HCT116 (cell line): ENCODE measurements at regions not wholly inside any gene's neighbourhood (a gene's known extent, or its start where the extent isn't known, plus 50 kb on each side); places are given as distances from the start of the nearest gene placed in this dataset.

Experiments used
- ATAC-seq: fragments of 200-7000 bp; cut with Tn5 transposase; 2 replicates; pipeline ENCODE4 v1.9.1; 2020; ENCODE audit warnings: mild to moderate bottlenecking, moderate library complexity
- BruUV-seq: library from RNA; stranded (reverse); fragments of 400-500 nt; replicated peaks from 2 replicates; lab custom pipeline; 2021; lab: Mats Ljungman, UMichigan
- CTCF ChIA-PET: fragments of 300-600 bp; sonication (Branson Sonifier 250); formaldehyde crosslinking; loops from one replicate; lab custom pipeline; 2021; ENCODE audit warnings: antibody characterized with exemption; lab: Charles Lee
- POLR2A ChIA-PET: fragments of 300-600, 350-600 bp; sonication (Branson Sonifier 250); formaldehyde crosslinking; loops from one replicate; lab custom pipeline; 2021; ENCODE audit warnings: antibody characterized with exemption; lab: Charles Lee
- RAD21 ChIA-PET, 2 experiments: fragments of 300-600 bp; sonication (Branson Sonifier 250); formaldehyde crosslinking; loops; one replicate each; lab custom pipeline; 2023; ENCODE audit warnings: low total read pairs in 2 of 2; ENCODE audit not compliant: uncharacterized antibody in 2 of 2, unreplicated experiment in 2 of 2, low non-redundant PET in 1 of 2; lab: Charles Lee
- DNase-seq: peaks from one replicate; pipeline ENCODE4 v3.0.0-alpha.2; 2010; ENCODE audit warnings: low read depth, low spot score
- H2AFZ ChIP-seq: fragments of 200-600 bp; shearing (Covaris generic), sonication (generic); 2 replicates; pipeline ENCODE4 v1.6.1; 2017; ENCODE audit warnings: low read depth, mixed run types, mixed read lengths, antibody characterized with exemption, low read length; ENCODE audit not compliant: poor library complexity, severe bottlenecking
- H3K27ac ChIP-seq: 2 replicates; pipeline ENCODE4 v1.5.1; 2012; ENCODE audit warnings: low read depth, low read length
- H3K27me3 ChIP-seq: fragments of 200-600 bp; sonication (generic); 2 replicates; pipeline ENCODE4 v1.6.1; 2016; ENCODE audit warnings: mixed run types, low read length, mixed read lengths; ENCODE audit not compliant: insufficient read depth
- H3K36me3 ChIP-seq, 2 experiments: fragments of 200-500 bp in 1 of 2; fragments of 200-600 bp in 1 of 2; sonication (Bioruptor generic) in 1 of 2; sonication (generic) in 1 of 2; 2 replicates each; pipeline versions ENCODE4 v1.5.1 to v1.6.1; 2014 to 2016; ENCODE audit warnings: low read length in 2 of 2, inconsistent platforms in 1 of 2, mixed read lengths in 1 of 2, mixed run types in 1 of 2; ENCODE audit not compliant: insufficient read depth in 2 of 2, control insufficient read depth in 1 of 2
- H3K4me1 ChIP-seq, 2 experiments: fragments of 200-600 bp in 1 of 2; sonication (generic) in 1 of 2; 2 replicates each; pipeline versions ENCODE4 v1.5.1 to v1.6.1; 2012 to 2017; ENCODE audit warnings: low read length in 2 of 2, inconsistent platforms in 1 of 2, mild to moderate bottlenecking in 1 of 2, mixed read lengths in 1 of 2, mixed run types in 1 of 2, moderate library complexity in 1 of 2; ENCODE audit not compliant: insufficient read depth in 2 of 2, control insufficient read depth in 1 of 2
- H3K4me2 ChIP-seq: fragments of 200-600 bp; sonication (generic); 2 replicates; pipeline ENCODE4 v1.6.1; 2017; ENCODE audit warnings: mixed run types, low read length, mixed read lengths
- H3K4me3 ChIP-seq, 2 experiments: fragments of 200-600 bp in 1 of 2; sonication (generic) in 1 of 2; replicated peaks in 1 of 2; 2 replicates each; pipeline ENCODE4 v1.5.1; 2011 to 2016; ENCODE audit warnings: low read length in 2 of 2, control low read depth in 1 of 2, low read depth in 1 of 2, mild to moderate bottlenecking in 1 of 2, mixed read lengths in 1 of 2, mixed run types in 1 of 2
- H3K79me2 ChIP-seq: fragments of 200-600 bp; sonication (generic); 2 replicates; pipeline ENCODE4 v1.6.1; 2017; ENCODE audit warnings: mild to moderate bottlenecking, mixed run types, low read length, moderate library complexity, mixed read lengths; ENCODE audit not compliant: insufficient read depth
- H3K9ac ChIP-seq: fragments of 200-600 bp; sonication (generic); 2 replicates; pipeline ENCODE4 v1.6.1; 2016; ENCODE audit warnings: low read length, mixed read lengths
- H3K9me2 ChIP-seq: fragments of 200-600 bp; sonication (generic), shearing (Covaris generic); 2 replicates; pipeline ENCODE4 v1.6.1; 2017; ENCODE audit warnings: mixed run types, mild to moderate bottlenecking, moderate library complexity; ENCODE audit not compliant: insufficient read depth
- H3K9me3 ChIP-seq, 2 experiments: fragments of 200-500 bp in 1 of 2; fragments of 200-600 bp in 1 of 2; sonication (Bioruptor generic) in 1 of 2; sonication (generic) in 1 of 2; 2 replicates each; pipeline ENCODE4 v1.6.1; 2014 to 2017; ENCODE audit warnings: low read length in 2 of 2, mixed read lengths in 2 of 2, inconsistent platforms in 1 of 2, low read depth in 1 of 2, mild to moderate bottlenecking in 1 of 2, mixed run types in 1 of 2, moderate library complexity in 1 of 2; ENCODE audit not compliant: control insufficient read depth in 1 of 2, insufficient read depth in 1 of 2
- H4K20me1 ChIP-seq: fragments of 200-600 bp; sonication (generic), shearing (Covaris generic); 2 replicates; pipeline ENCODE4 v1.6.1; 2017; ENCODE audit warnings: mixed run types, mild to moderate bottlenecking, moderate library complexity; ENCODE audit not compliant: insufficient read depth
- ATF3 ChIP-seq: IDR thresholded peaks from 2 replicates; pipeline ENCODE4 v1.6.1; 2012
- CTCF ChIP-seq, 3 experiments: fragments of 200-600 bp in 1 of 3; sonication (generic) in 1 of 3; IDR thresholded peaks in 2 of 3; conservative IDR thresholded peaks in 1 of 3; 2 replicates each; pipeline ENCODE4 v1.5.1; 2012 to 2017; ENCODE audit warnings: low read depth in 2 of 3, low read length in 2 of 3, antibody characterized with exemption in 1 of 3, borderline replicate concordance in 1 of 3, control low read depth in 1 of 3, mild to moderate bottlenecking in 1 of 3, mixed read lengths in 1 of 3, mixed run types in 1 of 3, moderate library complexity in 1 of 3; ENCODE audit not compliant: insufficient read depth in 1 of 3
- ELF1 ChIP-seq: IDR thresholded peaks from 2 replicates; pipeline ENCODE4 v1.6.1; 2012; ENCODE audit warnings: low read depth, borderline replicate concordance
- EZH2 ChIP-seq: fragments of 200-600 bp; sonication (generic); IDR thresholded peaks from 2 replicates; pipeline ENCODE4 v1.6.1; 2017; ENCODE audit warnings: antibody characterized with exemption, mixed run types
- FOSL1 ChIP-seq: IDR thresholded peaks from 2 replicates; pipeline ENCODE4 v1.6.1; 2012; ENCODE audit warnings: low read depth
- POLR2AphosphoS5 ChIP-seq: IDR thresholded peaks from 2 replicates; pipeline ENCODE4 v1.6.1; 2011; ENCODE audit warnings: mild to moderate bottlenecking, low read depth, low read length, moderate library complexity
- RAD21 ChIP-seq: IDR thresholded peaks from 2 replicates; pipeline ENCODE4 v1.6.1; 2012; ENCODE audit warnings: low read depth, mild to moderate bottlenecking
- REST ChIP-seq: IDR thresholded peaks from 2 replicates; pipeline ENCODE4 v1.6.1; 2012; ENCODE audit warnings: low read depth
- SIN3A ChIP-seq: IDR thresholded peaks from 2 replicates; pipeline ENCODE4 v1.6.1; 2012; ENCODE audit warnings: low read depth
- TCF7L2 ChIP-seq: IDR thresholded peaks from 2 replicates; pipeline ENCODE4 v1.7.0; 2011; ENCODE audit warnings: borderline replicate concordance, inconsistent platforms; ENCODE audit not compliant: insufficient read depth, insufficient read length; ENCODE audit errors: extremely low read depth
- YY1 ChIP-seq: IDR thresholded peaks from 2 replicates; pipeline ENCODE4 v1.6.1; 2011; ENCODE audit warnings: low read length, low read depth, moderate library complexity, mild to moderate bottlenecking; ENCODE audit not compliant: insufficient replicate concordance; ENCODE audit errors: extremely low read depth
- ZFX ChIP-seq: fragments of 450-650 bp; IDR thresholded peaks from 2 replicates; pipeline ENCODE4 v1.6.1; 2017
- intact Hi-C: fragments of 100-400 bp; cut with micrococcal nuclease; formaldehyde crosslinking; loops from 2 replicates; pipeline ENCODE4 v1.10.0; 2022

- Histone ChIP-seq H3K79me2 (no peaks in the 10 kb centered on the region), H4K20me1 (no peaks in the 10 kb centered on the region), H3K4me3 (no peak overlapping the region), H3K4me2 (no peak overlapping the region), H2AFZ (no peak overlapping the region), H3K36me3 (no peaks in the 10 kb centered on the region), H3K9ac (no peak overlapping the region), H3K9me3 (no peaks in the 10 kb centered on the region), H3K4me1 (peaks cover 3 to 22% of the 10 kb centered on the region in 2 experiments; a peak in 3 of 4 replicates), H3K9me2 (no peaks in the 10 kb centered on the region), H3K27me3 (no peaks in the 10 kb centered on the region), H3K27ac (no peak overlapping the region)
- RAD21 ChIA-PET = no interaction called here
- CTCF ChIA-PET = no interaction called here
- TF ChIP-seq REST (no peak), TCF7L2 (no peak), SIN3A (no peak), ELF1 (no peak), CTCF (IDR thresholded peaks at IDR 0.05 in 2 of 3, conservative IDR thresholded peaks at IDR 0.05 in 1 of 3; ENCODE audit: borderline replicate concordance in 1 of 3, insufficient read depth in 1 of 3, low read depth in 2 of 3, low read length in 2 of 3) (no peak), ATF3 (no peak), EZH2 (no peak), POLR2AphosphoS5 (no peak), YY1 (no peak), ZFX (no peak), RAD21 (no peak), FOSL1 (no peak)
- BruUV-seq = no TSS peak
- ATAC-seq (no peak), DNase-seq (no peak)
- intact Hi-C loops = no loop called here
- POLR2A ChIA-PET = no interaction called here
Measured at GRCh38 chr9:38229504-38230155, 160.6 kb upstream of the SHB start.
